Thymus (tissue), 11 donors: ENCODE measurements at regions not wholly inside any gene's neighbourhood (a gene's known extent, or its start where the extent isn't known, plus 50 kb on each side); places are given as distances from the start of the nearest gene placed in this dataset.

Source experiments
- DNase-seq, 9 donors: peaks; one replicate each; pipeline ENCODE4 v3.0.0-alpha.2; 2013; ENCODE audit warnings: low spot score in 9 of 9, low read depth in 6 of 9, missing footprints in 1 of 9
- H3K27ac ChIP-seq, 2 donors: one replicate each; pipeline ENCODE4 v1.5.1; 2013; ENCODE audit warnings: control low read depth in 1 of 2, low read depth in 1 of 2, low read length in 1 of 2, mild to moderate bottlenecking in 1 of 2, moderate library complexity in 1 of 2
- H3K27me3 ChIP-seq, 2 donors: one replicate each; pipeline ENCODE4 v1.5.1; 2013; ENCODE audit warnings: low read length in 1 of 2; ENCODE audit not compliant: control insufficient read depth in 2 of 2, insufficient read depth in 1 of 2
- H3K36me3 ChIP-seq, 2 donors: one replicate each; pipeline ENCODE4 v1.5.1; 2013; ENCODE audit warnings: low read length in 1 of 2, mild to moderate bottlenecking in 1 of 2, moderate library complexity in 1 of 2; ENCODE audit not compliant: control insufficient read depth in 2 of 2, insufficient read depth in 2 of 2
- H3K4me1 ChIP-seq, 2 donors: one replicate each; pipeline ENCODE4 v1.5.1; 2013; ENCODE audit warnings: low read length in 2 of 2; ENCODE audit not compliant: control insufficient read depth in 2 of 2, insufficient read depth in 2 of 2
- H3K4me3 ChIP-seq, 2 donors: one replicate each; pipeline ENCODE4 v1.5.1; 2013; ENCODE audit warnings: low read length in 2 of 2, control low read depth in 1 of 2, mild to moderate bottlenecking in 1 of 2
- H3K9me3 ChIP-seq, 2 donors: one replicate each; pipeline ENCODE4 v1.5.1; 2013; ENCODE audit warnings: low read length in 1 of 2, mild to moderate bottlenecking in 1 of 2; ENCODE audit not compliant: control insufficient read depth in 2 of 2, insufficient read depth in 1 of 2
- WGBS: extraction: QIAGEN DNeasy Blood & Tissue Kit; methylation state at CpG from one replicate; pipeline ENCODE4 v1.1.7; 2013; 5-methylcytosine and 5-hydroxymethylcytosine counted together
- donor health status: healthy.

GRCh38 chr1:232682248-232682647, 52.3 kb upstream of the SIPA1L2 start:
- 78% methylated on average over 4 of the region's 4 CpGs for WGBS
- Histone ChIP-seq H3K27me3 (no peaks in the 10 kb centered on the region), H3K4me1 (no peaks in the 10 kb centered on the region), H3K27ac (no peak overlapping the region), H3K36me3 (no peaks in the 10 kb centered on the region), H3K4me3 (no peak overlapping the region), H3K9me3 (no peaks in the 10 kb centered on the region)
- no peak for DNase-seq

GRCh38 chr1:232684371-232685105, 54.6 kb upstream of the SIPA1L2 start:
- WGBS = 97% methylated on average over 3 of the region's 3 CpGs
- H3K9me3 ChIP-seq = no peaks in the 10 kb centered on the region

GRCh38 chr1:232686346-232686745, 56.4 kb upstream of the SIPA1L2 start:
- Histone ChIP-seq H3K4me1 (no peaks in the 10 kb centered on the region), H3K36me3 (no peaks in the 10 kb centered on the region), H3K9me3 (no peaks in the 10 kb centered on the region), H3K4me3 (no peak overlapping the region), H3K27me3 (no peaks in the 10 kb centered on the region), H3K27ac (no peak overlapping the region)
- WGBS = 67% methylated on average over 4 of the region's 4 CpGs
- DNase-seq = no peak

More at GRCh38 chr1:232684371-232685105, 54.6 kb upstream of the SIPA1L2 start:
- no peak for DNase-seq
- Histone ChIP-seq H3K4me1 (no peaks in the 10 kb centered on the region), H3K27ac (no peak overlapping the region), H3K4me3 (no peak overlapping the region), H3K27me3 (no peaks in the 10 kb centered on the region), H3K36me3 (no peaks in the 10 kb centered on the region)

- Histone ChIP-seq H3K27me3 (no peaks in the 10 kb centered on the region), H3K4me1 (no peaks in the 10 kb centered on the region), H3K36me3 (no peaks in the 10 kb centered on the region), H3K27ac (no peak overlapping the region), H3K4me3 (no peak overlapping the region), H3K9me3 (no peaks in the 10 kb centered on the region)
- 94% methylated on average over 6 of the region's 6 CpGs for WGBS
- DNase-seq = no peak
Observed at GRCh38 chr1:232687304-232687703, 57.4 kb upstream of the SIPA1L2 start.

GRCh38 chr1:232687728-232688127, 57.8 kb upstream of the SIPA1L2 start:
- H3K4me1 ChIP-seq = no peaks in the 10 kb centered on the region
- 98% methylated on average over 5 of the region's 5 CpGs for WGBS
- no peak overlapping the region for H3K4me3 ChIP-seq
- no peaks in the 10 kb centered on the region for H3K36me3 ChIP-seq
- H3K27ac ChIP-seq = no peak overlapping the region
- DNase-seq = no peak
- H3K27me3 ChIP-seq = no peaks in the 10 kb centered on the region
- H3K9me3 ChIP-seq = no peaks in the 10 kb centered on the region

- no peak overlapping the region for H3K4me3 ChIP-seq
Observed at GRCh38 chr1:232688398-232688797, 58.5 kb upstream of the SIPA1L2 start.

GRCh38 chr1:232689711-232690110, 59.8 kb upstream of the SIPA1L2 start:
- no peaks in the 10 kb centered on the region for H3K9me3 ChIP-seq
- H3K4me1 ChIP-seq = no peaks in the 10 kb centered on the region
- H3K27ac ChIP-seq = no peak overlapping the region
- no peaks in the 10 kb centered on the region for H3K27me3 ChIP-seq
- no peaks in the 10 kb centered on the region for H3K36me3 ChIP-seq
- WGBS = 96% methylated on average over 3 of the region's 3 CpGs
- H3K4me3 ChIP-seq = no peak overlapping the region
- DNase-seq = no peak

More at GRCh38 chr1:232688398-232688797, 58.5 kb upstream of the SIPA1L2 start:
- Histone ChIP-seq H3K9me3 (no peaks in the 10 kb centered on the region), H3K27ac (no peak overlapping the region), H3K27me3 (no peaks in the 10 kb centered on the region), H3K36me3 (no peaks in the 10 kb centered on the region), H3K4me1 (no peaks in the 10 kb centered on the region)
- WGBS = 97% methylated on average over 2 of the region's 2 CpGs
- DNase-seq = no peak

- WGBS = 80% methylated on average over 8 of the region's 8 CpGs
- H3K9me3 ChIP-seq = no peaks in the 10 kb centered on the region
- no peak for DNase-seq
- no peak overlapping the region for H3K27ac ChIP-seq
- H3K4me1 ChIP-seq = no peaks in the 10 kb centered on the region
- no peaks in the 10 kb centered on the region for H3K36me3 ChIP-seq
- H3K27me3 ChIP-seq = no peaks in the 10 kb centered on the region
- H3K4me3 ChIP-seq = no peak overlapping the region
Observed at GRCh38 chr1:232690285-232690935, 60.5 kb upstream of the SIPA1L2 start.

GRCh38 chr1:232694475-232694874, 64.5 kb upstream of the SIPA1L2 start:
- WGBS = 96% methylated on average over 10 of the region's 10 CpGs
- no peaks in the 10 kb centered on the region for H3K4me1 ChIP-seq
- H3K9me3 ChIP-seq = no peaks in the 10 kb centered on the region
- no peaks in the 10 kb centered on the region for H3K27me3 ChIP-seq
- no peak overlapping the region for H3K27ac ChIP-seq
- no peaks in the 10 kb centered on the region for H3K36me3 ChIP-seq
- DNase-seq = no peak
- no peak overlapping the region for H3K4me3 ChIP-seq
